HepG2 (cell line): ENCODE measurements at regions not wholly inside any gene's neighbourhood (a gene's known extent, or its start where the extent isn't known, plus 50 kb on each side); places are given as distances from the start of the nearest gene placed in this dataset.

ENCODE experiments used
- GABPA ChIP-seq, 2 experiments: IDR thresholded peaks; 2 replicates each; pipeline ENCODE4 v1.6.1; 2011 to 2016; ENCODE audit warnings: low read depth in 2 of 2, low read length in 1 of 2, missing biosample characterization in 1 of 2, missing genetic modification characterization in 1 of 2
- KAT8 ChIP-seq: IDR thresholded peaks from 2 replicates; pipeline ENCODE4 v1.6.1; 2016; ENCODE audit warnings: missing genetic modification reagents, missing compliant biosample characterization
- POGZ ChIP-seq: sonication (generic); formaldehyde crosslinking; IDR thresholded peaks from 2 replicates; pipeline ENCODE4 v1.4.0; 2020; ENCODE audit warnings: mild to moderate bottlenecking, missing genetic modification reagents
- RXRA ChIP-seq: sonication (generic); formaldehyde crosslinking; IDR thresholded peaks from 2 replicates; pipeline ENCODE4 v1.5.1; 2020; ENCODE audit warnings: missing genetic modification reagents
- ZFYVE20 ChIP-seq: sonication (generic); formaldehyde crosslinking; IDR thresholded peaks from 2 replicates; pipeline ENCODE4 v1.8.0; 2023; ENCODE audit warnings: low read depth, mild to moderate bottlenecking, moderate library complexity, missing genetic modification reagents, borderline replicate concordance
- ZNF607 ChIP-seq: sonication (generic); formaldehyde crosslinking; IDR thresholded peaks from 2 replicates; pipeline ENCODE4 v1.5.1; 2020; ENCODE audit warnings: missing genetic modification reagents, mild to moderate bottlenecking, borderline replicate concordance
- ZNF724P ChIP-seq: sonication (generic); formaldehyde crosslinking; IDR thresholded peaks from 2 replicates; pipeline ENCODE4 v1.8.0; 2022; ENCODE audit warnings: missing genetic modification reagents, borderline replicate concordance
- ZNF850 ChIP-seq: sonication (generic); formaldehyde crosslinking; conservative IDR thresholded peaks from 2 replicates; pipeline ENCODE4 v1.9.0; 2021; ENCODE audit warnings: mild to moderate bottlenecking, missing genetic modification reagents
- ZNF883 ChIP-seq: sonication (generic); formaldehyde crosslinking; IDR thresholded peaks from 2 replicates; pipeline ENCODE4 v1.5.1; 2020; ENCODE audit warnings: mild to moderate bottlenecking, missing genetic modification reagents; ENCODE audit errors: not compliant biosample characterization
- TF ChIP-seq, protein P1 (sequence below): IDR thresholded peaks from 2 replicates; pipeline ENCODE4 v1.6.1; 2016; ENCODE audit warnings: missing compliant biosample characterization, missing genetic modification reagents, borderline replicate concordance
- TF ChIP-seq, protein P2 (sequence below): sonication (generic); formaldehyde crosslinking; IDR thresholded peaks from 2 replicates; pipeline ENCODE4 v1.4.0; 2020; ENCODE audit warnings: mild to moderate bottlenecking, missing genetic modification reagents
- TF ChIP-seq, protein P3 (sequence below), 2 experiments: sonication (generic) in 1 of 2; formaldehyde crosslinking in 1 of 2; IDR thresholded peaks; 2 replicates each; pipeline versions ENCODE4 v1.4.0 to v1.6.1; 2016 to 2020; ENCODE audit warnings: borderline replicate concordance in 1 of 2, low read depth in 1 of 2, mild to moderate bottlenecking in 1 of 2, missing genetic modification reagents in 1 of 2
- TF ChIP-seq, protein P4 (sequence below): sonication (generic); formaldehyde crosslinking; IDR thresholded peaks from 2 replicates; pipeline ENCODE4 v1.9.0; 2021; ENCODE audit warnings: missing genetic modification reagents, mild to moderate bottlenecking, borderline replicate concordance

DNA sequence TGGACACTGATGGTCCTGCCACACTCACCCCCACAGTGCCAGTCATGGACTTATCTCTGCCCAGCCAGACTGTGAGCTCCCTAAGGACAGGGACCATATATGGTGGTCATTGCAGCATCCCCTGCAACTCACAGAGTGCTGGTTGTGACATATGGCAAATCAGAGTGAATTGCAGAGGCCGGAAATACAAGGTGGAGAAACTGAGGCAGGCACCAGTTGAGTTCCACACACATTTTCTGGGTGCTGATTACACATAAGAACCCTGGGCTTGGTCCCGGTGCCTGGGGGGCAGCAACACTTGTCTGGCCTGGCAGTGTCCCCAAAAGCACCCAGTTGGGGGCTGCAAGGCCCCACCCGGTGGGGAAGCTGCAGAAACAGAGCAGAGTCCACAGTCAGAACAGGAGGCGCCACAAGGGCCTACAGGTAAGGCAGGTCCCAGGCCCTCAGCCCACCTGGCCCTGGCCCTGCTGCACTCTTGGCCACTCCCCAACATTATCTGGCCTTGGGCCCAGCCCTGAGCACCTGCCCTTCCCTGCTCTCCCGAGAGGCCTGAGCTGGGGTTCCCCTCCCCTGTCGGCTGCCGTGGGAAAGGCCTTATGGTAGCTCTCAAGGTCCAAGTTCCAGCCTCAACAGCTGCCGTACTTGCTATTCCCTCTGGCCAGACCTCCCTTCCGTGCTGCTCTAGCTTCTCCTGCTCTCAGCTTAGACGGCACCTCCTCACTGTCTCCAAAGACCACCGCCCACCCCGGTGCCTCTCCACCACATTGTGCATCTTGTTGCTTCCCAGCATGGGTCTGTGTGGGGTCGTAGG is 140.8 kb upstream of the PTPN1 start (continued):
- TF ChIP-seq ZNF724P (CRISPR knock-in tag) = no peak; the same call in 1 of the 2 replicates
- no peak for TF ChIP-seq ZNF607
- TF ChIP-seq GABPA (IDR thresholded peaks at IDR 0.05; ENCODE audit: low read depth, low read length) = no peak
- no peak; the same call in 1 of the 2 replicates for TF ChIP-seq GABPA (CRISPR knock-in tag; IDR thresholded peaks at IDR 0.05; ENCODE audit: low read depth)
- TF ChIP-seq ZFYVE20 (CRISPR knock-in tag) = no peak
- TF ChIP-seq, protein P1, sequence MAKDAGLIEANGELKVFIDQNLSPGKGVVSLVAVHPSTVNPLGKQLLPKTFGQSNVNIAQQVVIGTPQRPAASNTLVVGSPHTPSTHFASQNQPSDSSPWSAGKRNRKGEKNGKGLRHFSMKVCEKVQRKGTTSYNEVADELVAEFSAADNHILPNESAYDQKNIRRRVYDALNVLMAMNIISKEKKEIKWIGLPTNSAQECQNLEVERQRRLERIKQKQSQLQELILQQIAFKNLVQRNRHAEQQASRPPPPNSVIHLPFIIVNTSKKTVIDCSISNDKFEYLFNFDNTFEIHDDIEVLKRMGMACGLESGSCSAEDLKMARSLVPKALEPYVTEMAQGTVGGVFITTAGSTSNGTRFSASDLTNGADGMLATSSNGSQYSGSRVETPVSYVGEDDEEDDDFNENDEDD (CRISPR knock-in tag) = no peak
- peak; percentile 77 for TF ChIP-seq ZNF883 (CRISPR knock-in tag)
- no peak for TF ChIP-seq ZNF850
- TF ChIP-seq POGZ (CRISPR knock-in tag) = peak; percentile 66
- TF ChIP-seq, protein P2, sequence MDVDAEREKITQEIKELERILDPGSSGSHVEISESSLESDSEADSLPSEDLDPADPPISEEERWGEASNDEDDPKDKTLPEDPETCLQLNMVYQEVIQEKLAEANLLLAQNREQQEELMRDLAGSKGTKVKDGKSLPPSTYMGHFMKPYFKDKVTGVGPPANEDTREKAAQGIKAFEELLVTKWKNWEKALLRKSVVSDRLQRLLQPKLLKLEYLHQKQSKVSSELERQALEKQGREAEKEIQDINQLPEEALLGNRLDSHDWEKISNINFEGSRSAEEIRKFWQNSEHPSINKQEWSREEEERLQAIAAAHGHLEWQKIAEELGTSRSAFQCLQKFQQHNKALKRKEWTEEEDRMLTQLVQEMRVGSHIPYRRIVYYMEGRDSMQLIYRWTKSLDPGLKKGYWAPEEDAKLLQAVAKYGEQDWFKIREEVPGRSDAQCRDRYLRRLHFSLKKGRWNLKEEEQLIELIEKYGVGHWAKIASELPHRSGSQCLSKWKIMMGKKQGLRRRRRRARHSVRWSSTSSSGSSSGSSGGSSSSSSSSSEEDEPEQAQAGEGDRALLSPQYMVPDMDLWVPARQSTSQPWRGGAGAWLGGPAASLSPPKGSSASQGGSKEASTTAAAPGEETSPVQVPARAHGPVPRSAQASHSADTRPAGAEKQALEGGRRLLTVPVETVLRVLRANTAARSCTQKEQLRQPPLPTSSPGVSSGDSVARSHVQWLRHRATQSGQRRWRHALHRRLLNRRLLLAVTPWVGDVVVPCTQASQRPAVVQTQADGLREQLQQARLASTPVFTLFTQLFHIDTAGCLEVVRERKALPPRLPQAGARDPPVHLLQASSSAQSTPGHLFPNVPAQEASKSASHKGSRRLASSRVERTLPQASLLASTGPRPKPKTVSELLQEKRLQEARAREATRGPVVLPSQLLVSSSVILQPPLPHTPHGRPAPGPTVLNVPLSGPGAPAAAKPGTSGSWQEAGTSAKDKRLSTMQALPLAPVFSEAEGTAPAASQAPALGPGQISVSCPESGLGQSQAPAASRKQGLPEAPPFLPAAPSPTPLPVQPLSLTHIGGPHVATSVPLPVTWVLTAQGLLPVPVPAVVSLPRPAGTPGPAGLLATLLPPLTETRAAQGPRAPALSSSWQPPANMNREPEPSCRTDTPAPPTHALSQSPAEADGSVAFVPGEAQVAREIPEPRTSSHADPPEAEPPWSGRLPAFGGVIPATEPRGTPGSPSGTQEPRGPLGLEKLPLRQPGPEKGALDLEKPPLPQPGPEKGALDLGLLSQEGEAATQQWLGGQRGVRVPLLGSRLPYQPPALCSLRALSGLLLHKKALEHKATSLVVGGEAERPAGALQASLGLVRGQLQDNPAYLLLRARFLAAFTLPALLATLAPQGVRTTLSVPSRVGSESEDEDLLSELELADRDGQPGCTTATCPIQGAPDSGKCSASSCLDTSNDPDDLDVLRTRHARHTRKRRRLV (CRISPR knock-in tag) = peak; percentile 29; the same call in 1 of the 2 replicates
- peak; percentile 72 for TF ChIP-seq RXRA (CRISPR knock-in tag)
- TF ChIP-seq, protein P3, sequence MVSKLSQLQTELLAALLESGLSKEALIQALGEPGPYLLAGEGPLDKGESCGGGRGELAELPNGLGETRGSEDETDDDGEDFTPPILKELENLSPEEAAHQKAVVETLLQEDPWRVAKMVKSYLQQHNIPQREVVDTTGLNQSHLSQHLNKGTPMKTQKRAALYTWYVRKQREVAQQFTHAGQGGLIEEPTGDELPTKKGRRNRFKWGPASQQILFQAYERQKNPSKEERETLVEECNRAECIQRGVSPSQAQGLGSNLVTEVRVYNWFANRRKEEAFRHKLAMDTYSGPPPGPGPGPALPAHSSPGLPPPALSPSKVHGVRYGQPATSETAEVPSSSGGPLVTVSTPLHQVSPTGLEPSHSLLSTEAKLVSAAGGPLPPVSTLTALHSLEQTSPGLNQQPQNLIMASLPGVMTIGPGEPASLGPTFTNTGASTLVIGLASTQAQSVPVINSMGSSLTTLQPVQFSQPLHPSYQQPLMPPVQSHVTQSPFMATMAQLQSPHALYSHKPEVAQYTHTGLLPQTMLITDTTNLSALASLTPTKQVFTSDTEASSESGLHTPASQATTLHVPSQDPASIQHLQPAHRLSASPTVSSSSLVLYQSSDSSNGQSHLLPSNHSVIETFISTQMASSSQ (IDR thresholded peaks at IDR 0.05; ENCODE audit: low read depth) = no peak
- TF ChIP-seq, protein P3 (CRISPR knock-in tag; IDR thresholded peaks at IDR 0.05; ENCODE audit: borderline replicate concordance) = no peak; the same call in 1 of the 2 replicates
- TF ChIP-seq KAT8 (CRISPR knock-in tag) = 0 out of 2 replicates have a peak, but pooled peaks have one; percentile 13
- TF ChIP-seq, protein P4, sequence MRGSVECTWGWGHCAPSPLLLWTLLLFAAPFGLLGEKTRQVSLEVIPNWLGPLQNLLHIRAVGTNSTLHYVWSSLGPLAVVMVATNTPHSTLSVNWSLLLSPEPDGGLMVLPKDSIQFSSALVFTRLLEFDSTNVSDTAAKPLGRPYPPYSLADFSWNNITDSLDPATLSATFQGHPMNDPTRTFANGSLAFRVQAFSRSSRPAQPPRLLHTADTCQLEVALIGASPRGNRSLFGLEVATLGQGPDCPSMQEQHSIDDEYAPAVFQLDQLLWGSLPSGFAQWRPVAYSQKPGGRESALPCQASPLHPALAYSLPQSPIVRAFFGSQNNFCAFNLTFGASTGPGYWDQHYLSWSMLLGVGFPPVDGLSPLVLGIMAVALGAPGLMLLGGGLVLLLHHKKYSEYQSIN (CRISPR knock-in tag) = no peak
